Endothelial cell of umbilical vein (primary cell): ENCODE measurements at regions not wholly inside any gene's neighbourhood (a gene's known extent, or its start where the extent isn't known, plus 50 kb on each side); places are given as distances from the start of the nearest gene placed in this dataset.

Experiments
- BruUV-seq: library from RNA; stranded (reverse); fragments of 400-500 nt; replicated peaks from 2 replicates; lab custom pipeline; 2021; lab: Mats Ljungman, UMichigan
- CTCF ChIA-PET: fragments of 300-600, 350-600 bp; sonication (Branson Sonifier 250); formaldehyde crosslinking; loops from one replicate; lab custom pipeline; 2021; ENCODE audit warnings: antibody characterized with exemption, inconsistent platforms; lab: Charles Lee
- POLR2A ChIA-PET: fragments of 300-600, 350-600 bp; sonication (Branson Sonifier 250); formaldehyde crosslinking; loops from one replicate; lab custom pipeline; 2021; ENCODE audit warnings: antibody characterized with exemption, inconsistent platforms; lab: Charles Lee
- DNase-seq: peaks from one replicate; pipeline ENCODE4 v3.0.0-alpha.2; 2011; ENCODE audit warnings: low read depth, low spot score
- FAIRE-seq: peaks from 2 replicates; lab custom pipeline; 2011; peaks lifted over from hg19 to GRCh38; lab: Jason Lieb, UNC
- H2AFZ ChIP-seq: 2 replicates; pipeline ENCODE4 v1.6.0; 2012; ENCODE audit warnings: low read depth, low read length, control low read depth, inconsistent platforms
- H3K27ac ChIP-seq: 2 replicates; pipeline ENCODE4 v1.5.1; 2011; ENCODE audit warnings: low read depth, mild to moderate bottlenecking, control low read depth, low read length, moderate library complexity; ENCODE audit not compliant: insufficient read depth
- H3K27me3 ChIP-seq, 2 experiments: 2 replicates each; pipeline versions ENCODE4 v1.6.0 to v1.6.1; 2011; ENCODE audit warnings: low read length in 2 of 2, mixed read lengths in 1 of 2; ENCODE audit not compliant: control insufficient read depth in 2 of 2, insufficient read depth in 2 of 2
- H3K36me3 ChIP-seq, 2 experiments: 2 replicates in 1 of 2; 3 replicates in 1 of 2; pipeline ENCODE4 v1.5.1; 2011; ENCODE audit warnings: low read length in 2 of 2, mild to moderate bottlenecking in 1 of 2, moderate library complexity in 1 of 2; ENCODE audit not compliant: control insufficient read depth in 2 of 2, insufficient read depth in 2 of 2; ENCODE audit errors: extremely low read depth in 1 of 2
- H3K4me1 ChIP-seq: 3 replicates; pipeline ENCODE4 v1.5.1; 2011; ENCODE audit warnings: mild to moderate bottlenecking, low read length; ENCODE audit not compliant: control insufficient read depth, insufficient read depth; ENCODE audit errors: extremely low read depth
- H3K4me2 ChIP-seq: 2 replicates; pipeline ENCODE4 v1.6.1; 2011; ENCODE audit warnings: low read length, control low read depth, mixed read lengths; ENCODE audit not compliant: insufficient read depth
- H3K4me3 ChIP-seq, 3 experiments: fragments of 200-600 bp in 1 of 3; sonication (generic), shearing (Covaris generic) in 1 of 3; replicated peaks in 1 of 3; 2 replicates each; pipeline ENCODE4 v1.5.1; 2011 to 2016; ENCODE audit warnings: control low read depth in 3 of 3, low read length in 3 of 3, mild to moderate bottlenecking in 2 of 3, inconsistent platforms in 1 of 3, low read depth in 1 of 3, moderate library complexity in 1 of 3; ENCODE audit not compliant: insufficient read depth in 1 of 3
- H3K79me2 ChIP-seq: 2 replicates; pipeline ENCODE4 v1.6.0; 2012; ENCODE audit warnings: low read length, inconsistent platforms; ENCODE audit not compliant: control insufficient read depth, insufficient read depth
- H3K9ac ChIP-seq: replicated peaks from 2 replicates; pipeline ENCODE3; 2011; ENCODE audit warnings: low read length, control low read depth; ENCODE audit not compliant: insufficient read depth; ENCODE audit errors: extremely low read depth
- H3K9me1 ChIP-seq: replicated peaks from 3 replicates; pipeline ENCODE4 v1.6.0; 2011; ENCODE audit warnings: mild to moderate bottlenecking, low read length; ENCODE audit not compliant: control insufficient read depth, insufficient read depth; ENCODE audit errors: extremely low read depth
- H3K9me3 ChIP-seq: replicated peaks from 2 replicates; pipeline ENCODE4 v1.5.1; 2012; ENCODE audit warnings: low read length, inconsistent platforms; ENCODE audit not compliant: control insufficient read depth, insufficient read depth
- H4K20me1 ChIP-seq: replicated peaks from 2 replicates; pipeline ENCODE3; 2011; ENCODE audit warnings: mild to moderate bottlenecking, low read length; ENCODE audit not compliant: control insufficient read depth, insufficient read depth; ENCODE audit errors: extremely low read depth
- EZH2 ChIP-seq: IDR thresholded peaks from 2 replicates; pipeline ENCODE4 v1.6.1; 2012; ENCODE audit warnings: borderline replicate concordance, low read depth, mild to moderate bottlenecking, moderate library complexity, low read length, inconsistent platforms; ENCODE audit not compliant: severe bottlenecking
- FOS ChIP-seq: IDR thresholded peaks from 2 replicates; pipeline ENCODE4 v1.6.1; 2011; ENCODE audit warnings: mild to moderate bottlenecking, low read length, moderate library complexity, borderline replicate concordance; ENCODE audit not compliant: insufficient read depth
- GATA2 ChIP-seq: IDR thresholded peaks from 2 replicates; pipeline ENCODE4 v1.7.0; 2011; ENCODE audit warnings: low read depth, mild to moderate bottlenecking, moderate library complexity, mixed read lengths, low read length; ENCODE audit not compliant: insufficient read length, insufficient read depth
- JUN ChIP-seq: IDR thresholded peaks from 2 replicates; pipeline ENCODE4 v1.6.1; 2011; ENCODE audit warnings: borderline replicate concordance, low read depth; ENCODE audit not compliant: insufficient read length, insufficient read depth
- MYC ChIP-seq: IDR thresholded peaks from one replicate; pipeline ENCODE4 v1.6.1; 2011; ENCODE audit warnings: mild to moderate bottlenecking, low read depth, low read length
- POLR2A ChIP-seq: IDR thresholded peaks from 2 replicates; pipeline ENCODE4 v1.6.1; 2012; ENCODE audit warnings: low read depth, mild to moderate bottlenecking, control low read depth, low read length
- POLR2AphosphoS5 ChIP-seq: IDR thresholded peaks from 2 replicates; pipeline ENCODE4 v1.6.1; 2012; ENCODE audit warnings: low read depth, mild to moderate bottlenecking, control low read depth, low read length, moderate library complexity; ENCODE audit not compliant: insufficient read depth
- dilution Hi-C: fragments of 300-500 bp; cut with MboI; formaldehyde crosslinking; loops from one replicate; pipeline ENCODE4 v1.15.0; 2019; ENCODE audit warnings: low sequenced_read_pairs; ENCODE audit not compliant: extremely low pct_ligation_motif_present
- intact Hi-C: fragments of 100-400 bp; cut with micrococcal nuclease; formaldehyde crosslinking; loops from one replicate; pipeline ENCODE4 v1.10.0; 2022
- TF ChIP-seq, protein P1 (sequence below), 2 donors: IDR thresholded peaks; 1 replicate in 1 of 2; 2 replicates in 1 of 2; pipeline ENCODE4 v1.5.1; 2011; ENCODE audit warnings: low read length in 2 of 2, mild to moderate bottlenecking in 2 of 2, moderate library complexity in 2 of 2, control low read depth in 1 of 2, inconsistent platforms in 1 of 2, low read depth in 1 of 2; ENCODE audit not compliant: insufficient read depth in 1 of 2; ENCODE audit errors: extremely low read depth in 1 of 2
- TF ChIP-seq, protein P2 (sequence below): IDR thresholded peaks from 2 replicates; pipeline ENCODE4 v1.6.1; 2011; ENCODE audit not compliant: insufficient read depth, insufficient read length

DNA sequence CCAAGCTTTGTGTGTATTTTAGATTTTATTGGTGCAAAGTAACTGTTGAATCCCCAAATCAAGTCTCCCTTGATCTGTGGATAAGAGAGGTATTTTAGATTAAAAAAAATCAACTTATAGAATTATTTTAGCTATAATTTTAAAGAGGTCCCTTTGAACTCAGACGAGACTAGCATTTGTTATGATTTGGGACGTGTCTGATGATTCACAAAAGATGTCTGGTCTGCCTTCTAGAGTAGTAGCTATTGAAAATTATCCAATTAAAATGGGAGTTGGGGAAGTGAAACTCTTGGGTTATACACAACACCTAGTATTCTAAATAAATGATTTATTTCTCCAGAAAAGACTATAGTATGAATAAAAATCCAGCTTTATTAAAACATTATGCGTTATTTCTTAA is 227.9 kb upstream of the GRIA4 start:
- Histone ChIP-seq H3K9ac (no peak overlapping the region), H2AFZ (no peak overlapping the region), H3K36me3 (no peaks in the 10 kb centered on the region), H3K79me2 (no peaks in the 10 kb centered on the region), H3K4me3 (no peak overlapping the region), H3K27ac (no peak overlapping the region), H3K9me1 (peaks cover 2% of the 10 kb centered on the region), H4K20me1 (no peaks in the 10 kb centered on the region), H3K4me2 (no peak overlapping the region), H3K4me1 (no peaks in the 10 kb centered on the region), H3K27me3 (no peaks in the 10 kb centered on the region), H3K9me3 (no peaks in the 10 kb centered on the region)
- no peak for TF ChIP-seq EZH2
- no peak for TF ChIP-seq POLR2A
- TF ChIP-seq, protein P1, sequence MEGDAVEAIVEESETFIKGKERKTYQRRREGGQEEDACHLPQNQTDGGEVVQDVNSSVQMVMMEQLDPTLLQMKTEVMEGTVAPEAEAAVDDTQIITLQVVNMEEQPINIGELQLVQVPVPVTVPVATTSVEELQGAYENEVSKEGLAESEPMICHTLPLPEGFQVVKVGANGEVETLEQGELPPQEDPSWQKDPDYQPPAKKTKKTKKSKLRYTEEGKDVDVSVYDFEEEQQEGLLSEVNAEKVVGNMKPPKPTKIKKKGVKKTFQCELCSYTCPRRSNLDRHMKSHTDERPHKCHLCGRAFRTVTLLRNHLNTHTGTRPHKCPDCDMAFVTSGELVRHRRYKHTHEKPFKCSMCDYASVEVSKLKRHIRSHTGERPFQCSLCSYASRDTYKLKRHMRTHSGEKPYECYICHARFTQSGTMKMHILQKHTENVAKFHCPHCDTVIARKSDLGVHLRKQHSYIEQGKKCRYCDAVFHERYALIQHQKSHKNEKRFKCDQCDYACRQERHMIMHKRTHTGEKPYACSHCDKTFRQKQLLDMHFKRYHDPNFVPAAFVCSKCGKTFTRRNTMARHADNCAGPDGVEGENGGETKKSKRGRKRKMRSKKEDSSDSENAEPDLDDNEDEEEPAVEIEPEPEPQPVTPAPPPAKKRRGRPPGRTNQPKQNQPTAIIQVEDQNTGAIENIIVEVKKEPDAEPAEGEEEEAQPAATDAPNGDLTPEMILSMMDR (IDR thresholded peaks at IDR 0.05; ENCODE audit: extremely low read depth in 1 of 2, insufficient read depth in 1 of 2, low read depth in 1 of 2, low read length in 2 of 2) = no peak
- TF ChIP-seq GATA2 = no peak
- TF ChIP-seq JUN = no peak
- TF ChIP-seq POLR2AphosphoS5 = no peak
- TF ChIP-seq FOS = no peak
- TF ChIP-seq, protein P2, sequence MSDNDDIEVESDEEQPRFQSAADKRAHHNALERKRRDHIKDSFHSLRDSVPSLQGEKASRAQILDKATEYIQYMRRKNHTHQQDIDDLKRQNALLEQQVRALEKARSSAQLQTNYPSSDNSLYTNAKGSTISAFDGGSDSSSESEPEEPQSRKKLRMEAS = no peak
- no peak for TF ChIP-seq MYC
- FAIRE-seq (no peak), DNase-seq (no peak)
- no TSS peak for BruUV-seq
- CTCF ChIA-PET = interaction anchor here (0.6 to 1.2 kb wide), 2 partner anchors 12 to 406 kb away, joined by 3 read pairs; no protein-coding TSS in a partner anchor
- intact Hi-C loops = no loop called here
- POLR2A ChIA-PET = no interaction called here
- dilution Hi-C loops = no loop called here
